ENCODE measurements at regions not wholly inside any gene's neighbourhood (a gene's known extent, or its start where the extent isn't known, plus 50 kb on each side); places are given as distances from the start of the nearest gene placed in this dataset.
"Not testable (repeated sequence)": the region's sequence is repeated elsewhere in the genome, so short reads cannot be mapped to it uniquely, and the experiment has no call there.

DNA sequence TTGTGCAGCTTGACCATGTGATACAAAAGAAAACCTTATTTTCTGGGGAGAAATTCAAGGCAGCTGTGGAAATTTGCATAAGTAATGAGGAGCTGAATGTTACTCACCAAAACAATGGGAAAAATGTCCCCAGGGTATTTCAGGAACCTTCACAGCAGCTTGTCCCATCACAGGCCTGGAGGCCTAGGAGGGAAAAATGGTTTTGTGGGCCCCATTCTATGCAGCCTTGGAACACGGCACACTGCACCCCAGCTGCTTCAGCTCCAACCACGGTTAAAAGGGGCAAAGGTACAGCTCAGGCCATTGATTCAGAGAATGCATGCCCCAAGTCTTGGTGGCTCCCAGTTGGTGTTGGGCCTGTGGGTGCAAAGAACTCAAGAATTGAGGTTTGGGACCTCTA, 216.1 kb downstream of the MAGEE1 start:
- no peaks in the 10 kb centered on the region for H3K4me1 Mint-ChIP-seq (ENCODE audit: low read depth)
- no peak overlapping the region for H3K4me3 Mint-ChIP-seq (ENCODE audit: unreplicated experiment)
- peaks cover 2% of the 10 kb centered on the region for H3K36me3 Mint-ChIP-seq (ENCODE audit: low read depth)
- TF ChIP-seq, protein P1, sequence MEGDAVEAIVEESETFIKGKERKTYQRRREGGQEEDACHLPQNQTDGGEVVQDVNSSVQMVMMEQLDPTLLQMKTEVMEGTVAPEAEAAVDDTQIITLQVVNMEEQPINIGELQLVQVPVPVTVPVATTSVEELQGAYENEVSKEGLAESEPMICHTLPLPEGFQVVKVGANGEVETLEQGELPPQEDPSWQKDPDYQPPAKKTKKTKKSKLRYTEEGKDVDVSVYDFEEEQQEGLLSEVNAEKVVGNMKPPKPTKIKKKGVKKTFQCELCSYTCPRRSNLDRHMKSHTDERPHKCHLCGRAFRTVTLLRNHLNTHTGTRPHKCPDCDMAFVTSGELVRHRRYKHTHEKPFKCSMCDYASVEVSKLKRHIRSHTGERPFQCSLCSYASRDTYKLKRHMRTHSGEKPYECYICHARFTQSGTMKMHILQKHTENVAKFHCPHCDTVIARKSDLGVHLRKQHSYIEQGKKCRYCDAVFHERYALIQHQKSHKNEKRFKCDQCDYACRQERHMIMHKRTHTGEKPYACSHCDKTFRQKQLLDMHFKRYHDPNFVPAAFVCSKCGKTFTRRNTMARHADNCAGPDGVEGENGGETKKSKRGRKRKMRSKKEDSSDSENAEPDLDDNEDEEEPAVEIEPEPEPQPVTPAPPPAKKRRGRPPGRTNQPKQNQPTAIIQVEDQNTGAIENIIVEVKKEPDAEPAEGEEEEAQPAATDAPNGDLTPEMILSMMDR (IDR thresholded peaks at IDR 0.05), result no peak
- no peak for DNase-seq (ENCODE audit: low spot score)
- H3K27me3 Mint-ChIP-seq (ENCODE audit: low read depth), result no peaks in the 10 kb centered on the region
- no peak overlapping the region for H3K27ac Mint-ChIP-seq (ENCODE audit: unreplicated experiment)
- peaks cover 64% of the 10 kb centered on the region for H3K9me3 Mint-ChIP-seq (ENCODE audit: low read depth)

DNA sequence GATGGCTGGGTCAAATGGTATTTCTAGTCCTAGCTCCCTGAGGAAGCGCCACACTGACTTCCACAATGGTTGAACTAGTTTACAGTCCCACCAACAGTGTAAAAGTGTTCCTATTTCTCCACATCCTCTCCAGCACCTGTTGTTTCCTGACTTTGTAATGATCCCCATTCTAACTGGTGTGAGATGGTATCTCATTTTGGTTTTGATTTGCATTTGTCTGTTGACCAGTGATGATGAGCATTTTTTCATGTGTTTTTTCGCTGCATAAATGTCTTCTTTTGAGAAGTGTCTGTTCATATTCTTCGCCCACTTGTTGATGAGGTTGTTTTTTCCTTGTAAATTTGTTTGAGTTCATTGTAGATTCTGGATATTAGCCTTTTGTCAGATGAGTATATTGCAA, 223.9 kb downstream of the MAGEE1 start:
- not testable (repeated sequence) for H3K27ac Mint-ChIP-seq (ENCODE audit: unreplicated experiment); DNase-seq (ENCODE audit: low spot score); H3K27me3 Mint-ChIP-seq (ENCODE audit: low read depth); H3K4me1 Mint-ChIP-seq (ENCODE audit: low read depth); H3K36me3 Mint-ChIP-seq (ENCODE audit: low read depth); H3K4me3 Mint-ChIP-seq (ENCODE audit: unreplicated experiment)
- H3K9me3 Mint-ChIP-seq (ENCODE audit: low read depth), result peaks cover 47% of the 10 kb centered on the region

DNA sequence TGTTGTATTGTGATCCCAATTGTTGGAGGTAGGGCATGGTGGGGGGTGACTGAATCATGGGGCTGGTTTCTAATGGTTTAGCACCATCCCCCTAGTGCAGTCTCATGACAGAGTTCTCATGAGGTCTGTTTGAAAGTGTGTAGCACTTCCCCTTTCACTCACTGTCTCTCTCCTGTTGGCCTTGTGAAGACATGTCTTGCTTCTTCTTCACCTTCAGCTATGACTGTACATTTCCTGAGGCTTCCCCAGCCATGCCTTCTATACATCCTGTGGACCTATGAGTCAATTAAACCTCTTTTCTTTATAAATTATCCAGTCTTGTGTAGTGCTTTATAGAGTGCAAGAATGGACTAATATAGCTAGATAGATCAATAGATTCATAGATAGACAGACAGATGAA, 230.0 kb downstream of the MAGEE1 start:
- no peak for DNase-seq (ENCODE audit: low spot score)
- TF ChIP-seq, protein P1 (IDR thresholded peaks at IDR 0.05), result no peak
- H3K27me3 Mint-ChIP-seq (ENCODE audit: low read depth), result no peaks in the 10 kb centered on the region
- peaks cover 48% of the 10 kb centered on the region for H3K9me3 Mint-ChIP-seq (ENCODE audit: low read depth)
- H3K36me3 Mint-ChIP-seq (ENCODE audit: low read depth), result no peaks in the 10 kb centered on the region
- no peak overlapping the region for H3K27ac Mint-ChIP-seq (ENCODE audit: unreplicated experiment)
- H3K4me1 Mint-ChIP-seq (ENCODE audit: low read depth), result no peaks in the 10 kb centered on the region
- H3K4me3 Mint-ChIP-seq (ENCODE audit: unreplicated experiment), result no peak overlapping the region

Measured in chondrocyte (in vitro differentiated cells).